GM12874 (cell line): ENCODE measurements at regions not wholly inside any gene's neighbourhood (a gene's known extent, or its start where the extent isn't known, plus 50 kb on each side); places are given as distances from the start of the nearest gene placed in this dataset.

Experiments used
- CTCF ChIP-seq: IDR thresholded peaks from 2 replicates; pipeline ENCODE4 v1.5.1; 2011; ENCODE audit warnings: low read depth, mild to moderate bottlenecking, control low read depth, low read length, moderate library complexity; ENCODE audit not compliant: insufficient read depth

GRCh38 chr2:183232161-183232865 lies 108.1 kb downstream of the NUP35 start:
- TF ChIP-seq CTCF = no peak

DNA sequence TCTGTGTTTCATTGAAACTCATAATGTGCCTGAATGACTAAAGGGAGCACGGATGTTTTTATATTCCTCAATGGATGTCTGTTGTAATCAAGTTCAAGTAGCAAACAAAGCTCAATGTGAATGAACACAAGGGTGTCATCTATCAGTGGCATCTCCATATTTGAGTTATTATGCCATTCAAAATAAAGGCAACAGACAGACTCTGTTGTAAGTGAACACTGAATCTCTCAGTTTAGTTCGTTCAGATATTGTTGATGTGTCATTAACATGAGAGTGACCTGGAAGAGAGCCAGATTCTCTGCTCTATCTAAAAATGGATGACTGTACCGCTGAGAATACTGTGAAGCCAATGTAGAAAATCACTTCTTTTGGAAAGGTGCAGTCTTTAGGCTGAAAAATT lies 118.7 kb downstream of the NUP35 start:
- TF ChIP-seq CTCF = no peak

GRCh38 chr2:183243758-183244157 lies 119.5 kb downstream of the NUP35 start:
- no peak for TF ChIP-seq CTCF

DNA sequence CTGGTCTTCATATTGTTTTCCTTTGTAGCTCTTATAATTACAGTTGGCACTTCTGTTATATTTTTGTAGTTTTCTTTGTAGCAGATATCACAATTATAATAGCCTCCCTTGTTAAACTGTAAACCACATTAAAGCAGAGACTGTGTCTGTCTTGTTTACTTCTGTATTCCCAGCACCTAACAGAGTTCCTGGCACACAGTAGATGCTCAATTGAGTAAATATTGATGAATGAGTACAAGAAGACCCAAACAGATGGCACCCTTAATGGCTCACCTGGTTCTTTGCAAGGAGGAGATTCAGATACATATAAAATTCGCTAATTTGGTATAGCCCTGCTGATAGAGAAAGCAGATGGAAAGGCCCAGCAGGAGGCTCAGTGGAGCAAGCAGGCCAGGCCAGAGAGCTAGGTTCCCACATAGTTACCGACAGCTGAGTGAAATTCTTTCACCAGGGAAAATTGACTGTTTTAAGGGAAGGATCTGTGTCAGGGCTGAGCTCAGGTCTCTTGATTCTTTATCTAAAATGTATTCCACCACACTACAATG lies 120.1 kb downstream of the NUP35 start:
- no peak for TF ChIP-seq CTCF

DNA sequence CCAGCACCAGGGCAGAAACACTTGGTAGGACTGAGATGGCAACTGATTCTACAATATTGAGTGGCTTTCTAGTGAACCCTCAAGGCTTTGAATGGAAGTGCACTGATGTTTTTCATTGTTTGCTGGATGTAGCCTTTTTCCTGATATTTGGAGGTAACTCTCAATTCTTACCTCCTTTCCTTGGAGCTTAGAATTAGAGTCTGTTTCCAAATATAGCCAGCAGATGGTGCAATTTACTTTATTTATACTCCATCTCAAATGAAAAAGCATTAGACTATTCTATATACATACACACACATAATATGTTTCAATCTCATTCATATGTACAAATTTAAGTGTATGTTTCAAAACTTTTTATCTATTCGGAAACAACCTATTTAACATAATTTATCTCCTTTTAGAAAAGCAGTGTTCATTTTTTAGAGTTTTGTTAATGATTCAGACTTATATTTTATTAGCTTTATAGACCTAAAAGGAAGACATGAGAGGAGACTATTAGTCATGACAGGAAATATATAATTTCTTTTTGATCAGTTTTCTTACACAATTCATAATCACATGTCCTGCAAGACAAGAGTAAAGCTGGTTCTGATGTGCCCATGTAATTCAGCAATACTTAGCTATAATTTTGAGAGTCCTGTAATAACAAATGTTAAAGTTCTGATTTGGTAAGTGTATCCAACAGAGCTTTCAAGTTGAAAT lies 124.8 kb downstream of the NUP35 start:
- 0 out of 2 replicates have a peak, but pooled peaks have one; percentile 22 for TF ChIP-seq CTCF

DNA sequence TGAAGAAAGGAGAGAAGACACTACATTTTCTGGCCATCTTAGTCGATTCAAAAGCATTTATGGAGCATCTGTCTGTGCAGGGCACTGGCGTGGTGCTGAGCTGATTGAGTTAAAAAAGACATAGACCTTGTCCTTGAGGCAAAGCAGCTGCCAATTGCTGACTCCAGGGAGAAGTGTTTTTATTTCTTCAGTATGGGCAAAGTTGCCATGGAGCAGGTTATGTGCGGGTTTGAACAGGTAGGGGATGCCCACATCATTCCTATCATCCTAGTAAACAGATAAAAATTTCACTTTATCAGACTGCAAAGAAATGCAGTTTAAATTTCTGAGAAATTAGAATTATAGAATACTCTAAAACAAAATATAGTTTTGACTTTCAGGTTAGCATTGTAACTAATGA lies 125.8 kb downstream of the NUP35 start:
- no peak for TF ChIP-seq CTCF

DNA sequence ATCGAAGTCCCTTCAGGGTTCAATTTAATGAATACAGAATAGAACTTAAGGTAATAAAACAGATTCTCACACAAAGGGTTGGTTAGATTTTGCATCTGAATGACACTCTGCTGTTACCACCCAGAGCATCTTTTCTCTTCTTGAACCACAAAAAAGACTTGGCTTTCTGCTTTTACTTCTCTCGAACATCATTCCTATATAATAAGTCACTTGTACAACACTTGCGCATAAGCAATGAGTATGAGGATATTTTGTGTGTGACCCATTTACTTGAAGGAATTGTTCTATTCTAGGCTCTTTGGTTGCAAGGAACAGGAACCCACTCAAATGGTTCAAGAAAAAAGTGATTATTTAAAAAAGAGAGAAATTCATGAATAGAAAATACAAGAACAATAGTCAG lies 126.2 kb downstream of the NUP35 start:
- TF ChIP-seq CTCF = no peak
